ENCODE measurements at regions not wholly inside any gene's neighbourhood (a gene's known extent, or its start where the extent isn't known, plus 50 kb on each side); places are given as distances from the start of the nearest gene placed in this dataset.

DNA sequence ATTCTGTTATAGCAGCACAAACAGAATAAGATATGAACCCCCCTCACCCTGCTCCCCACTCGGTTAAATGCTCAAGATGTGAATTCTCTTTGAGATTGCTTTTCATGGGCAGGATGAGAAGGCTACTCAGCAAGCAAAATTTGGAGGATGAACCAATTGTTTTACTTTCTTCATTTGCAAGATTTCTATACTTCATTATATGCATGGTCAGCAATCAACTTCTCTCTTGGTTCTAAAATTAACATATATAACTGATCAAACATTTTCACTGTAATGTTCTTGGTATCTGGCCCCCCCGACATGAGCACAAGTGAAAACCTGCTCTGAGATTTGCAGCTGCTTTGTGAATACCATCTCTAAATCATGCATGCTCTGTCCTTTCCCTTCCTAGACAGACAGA is 556.1 kb upstream of the MDFIC2 start:
- intact Hi-C loops (cut with micrococcal nuclease): no loop called here
- POLR2A ChIA-PET: no interaction called here
- DNase-seq (ENCODE audit: low read depth, low spot score): no peak
- Histone ChIP-seq H2AFZ (ENCODE audit: low read depth, low read length, poor library complexity, severe bottlenecking) (no peak overlapping the region), H3K36me3 (ENCODE audit: control insufficient read depth in 1 of 2, insufficient read depth in 2 of 2, low read length in 2 of 2) (no peaks in the 10 kb centered on the region), H3K9ac (ENCODE audit: low read length) (no peak overlapping the region), H3K27ac (ENCODE audit: low read depth, low read length) (no peak overlapping the region), H3K79me2 (ENCODE audit: insufficient read depth, low read length) (no peaks in the 10 kb centered on the region), H4K20me1 (ENCODE audit: insufficient read depth) (no peaks in the 10 kb centered on the region), H3K9me2 (ENCODE audit: insufficient read depth) (no peaks in the 10 kb centered on the region), H3K27me3 (ENCODE audit: insufficient read depth, low read length) (no peaks in the 10 kb centered on the region), H3K4me2 (ENCODE audit: low read length) (no peak overlapping the region), H3K4me1 (ENCODE audit: control insufficient read depth in 1 of 2, insufficient read depth in 2 of 2, low read length in 2 of 2) (no peaks in the 10 kb centered on the region), H3K9me3 (ENCODE audit: control insufficient read depth in 1 of 2, insufficient read depth in 1 of 2, low read depth in 1 of 2, low read length in 2 of 2) (no peaks in the 10 kb centered on the region; a peak in 1 of 4 replicates), H3K4me3 (replicated peaks in 1 of 2; ENCODE audit: low read depth in 1 of 2, low read length in 2 of 2) (no peak overlapping the region)
- RAD21 ChIA-PET (ENCODE audit: low non-redundant PET in 1 of 2, low total read pairs in 2 of 2, uncharacterized antibody in 2 of 2, unreplicated experiment in 2 of 2): no interaction called here
- CTCF ChIA-PET: no interaction called here
- ATAC-seq: no peak
- TF ChIP-seq ZNF274 (IDR thresholded peaks at IDR 0.05; ENCODE audit: low read depth, low read length): no peak
- TF ChIP-seq EZH2phosphoT487 (IDR thresholded peaks at IDR 0.05; ENCODE audit: borderline replicate concordance): no peak
- TF ChIP-seq RAD21 (IDR thresholded peaks at IDR 0.05; ENCODE audit: low read depth): no peak
- no peak for TF ChIP-seq EZH2 (IDR thresholded peaks at IDR 0.05)
- TF ChIP-seq, protein P1, sequence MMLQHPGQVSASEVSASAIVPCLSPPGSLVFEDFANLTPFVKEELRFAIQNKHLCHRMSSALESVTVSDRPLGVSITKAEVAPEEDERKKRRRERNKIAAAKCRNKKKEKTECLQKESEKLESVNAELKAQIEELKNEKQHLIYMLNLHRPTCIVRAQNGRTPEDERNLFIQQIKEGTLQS (IDR thresholded peaks at IDR 0.05): no peak
- TF ChIP-seq, protein P2, sequence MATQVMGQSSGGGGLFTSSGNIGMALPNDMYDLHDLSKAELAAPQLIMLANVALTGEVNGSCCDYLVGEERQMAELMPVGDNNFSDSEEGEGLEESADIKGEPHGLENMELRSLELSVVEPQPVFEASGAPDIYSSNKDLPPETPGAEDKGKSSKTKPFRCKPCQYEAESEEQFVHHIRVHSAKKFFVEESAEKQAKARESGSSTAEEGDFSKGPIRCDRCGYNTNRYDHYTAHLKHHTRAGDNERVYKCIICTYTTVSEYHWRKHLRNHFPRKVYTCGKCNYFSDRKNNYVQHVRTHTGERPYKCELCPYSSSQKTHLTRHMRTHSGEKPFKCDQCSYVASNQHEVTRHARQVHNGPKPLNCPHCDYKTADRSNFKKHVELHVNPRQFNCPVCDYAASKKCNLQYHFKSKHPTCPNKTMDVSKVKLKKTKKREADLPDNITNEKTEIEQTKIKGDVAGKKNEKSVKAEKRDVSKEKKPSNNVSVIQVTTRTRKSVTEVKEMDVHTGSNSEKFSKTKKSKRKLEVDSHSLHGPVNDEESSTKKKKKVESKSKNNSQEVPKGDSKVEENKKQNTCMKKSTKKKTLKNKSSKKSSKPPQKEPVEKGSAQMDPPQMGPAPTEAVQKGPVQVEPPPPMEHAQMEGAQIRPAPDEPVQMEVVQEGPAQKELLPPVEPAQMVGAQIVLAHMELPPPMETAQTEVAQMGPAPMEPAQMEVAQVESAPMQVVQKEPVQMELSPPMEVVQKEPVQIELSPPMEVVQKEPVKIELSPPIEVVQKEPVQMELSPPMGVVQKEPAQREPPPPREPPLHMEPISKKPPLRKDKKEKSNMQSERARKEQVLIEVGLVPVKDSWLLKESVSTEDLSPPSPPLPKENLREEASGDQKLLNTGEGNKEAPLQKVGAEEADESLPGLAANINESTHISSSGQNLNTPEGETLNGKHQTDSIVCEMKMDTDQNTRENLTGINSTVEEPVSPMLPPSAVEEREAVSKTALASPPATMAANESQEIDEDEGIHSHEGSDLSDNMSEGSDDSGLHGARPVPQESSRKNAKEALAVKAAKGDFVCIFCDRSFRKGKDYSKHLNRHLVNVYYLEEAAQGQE (IDR thresholded peaks at IDR 0.05; ENCODE audit: low read depth): no peak
- TF ChIP-seq, protein P3, sequence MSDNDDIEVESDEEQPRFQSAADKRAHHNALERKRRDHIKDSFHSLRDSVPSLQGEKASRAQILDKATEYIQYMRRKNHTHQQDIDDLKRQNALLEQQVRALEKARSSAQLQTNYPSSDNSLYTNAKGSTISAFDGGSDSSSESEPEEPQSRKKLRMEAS (IDR thresholded peaks at IDR 0.05): no peak
- no peak for TF ChIP-seq CBX3 (IDR thresholded peaks at IDR 0.05; ENCODE audit: low read depth)
- no peak for TF ChIP-seq ELF1 (IDR thresholded peaks at IDR 0.05; ENCODE audit: borderline replicate concordance, low read depth)
- no peak for TF ChIP-seq POLR2AphosphoS5 (IDR thresholded peaks at IDR 0.05; ENCODE audit: low read depth, low read length)
- TF ChIP-seq, protein P4, sequence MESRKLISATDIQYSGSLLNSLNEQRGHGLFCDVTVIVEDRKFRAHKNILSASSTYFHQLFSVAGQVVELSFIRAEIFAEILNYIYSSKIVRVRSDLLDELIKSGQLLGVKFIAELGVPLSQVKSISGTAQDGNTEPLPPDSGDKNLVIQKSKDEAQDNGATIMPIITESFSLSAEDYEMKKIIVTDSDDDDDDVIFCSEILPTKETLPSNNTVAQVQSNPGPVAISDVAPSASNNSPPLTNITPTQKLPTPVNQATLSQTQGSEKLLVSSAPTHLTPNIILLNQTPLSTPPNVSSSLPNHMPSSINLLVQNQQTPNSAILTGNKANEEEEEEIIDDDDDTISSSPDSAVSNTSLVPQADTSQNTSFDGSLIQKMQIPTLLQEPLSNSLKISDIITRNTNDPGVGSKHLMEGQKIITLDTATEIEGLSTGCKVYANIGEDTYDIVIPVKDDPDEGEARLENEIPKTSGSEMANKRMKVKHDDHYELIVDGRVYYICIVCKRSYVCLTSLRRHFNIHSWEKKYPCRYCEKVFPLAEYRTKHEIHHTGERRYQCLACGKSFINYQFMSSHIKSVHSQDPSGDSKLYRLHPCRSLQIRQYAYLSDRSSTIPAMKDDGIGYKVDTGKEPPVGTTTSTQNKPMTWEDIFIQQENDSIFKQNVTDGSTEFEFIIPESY (IDR thresholded peaks at IDR 0.05; ENCODE audit: extremely low read depth, insufficient replicate concordance, low read length): no peak
- TF ChIP-seq FOSL1 (IDR thresholded peaks at IDR 0.05; ENCODE audit: low read depth): no peak
- no peak for TF ChIP-seq SP1 (IDR thresholded peaks at IDR 0.05; ENCODE audit: low read depth)
- no peak for TF ChIP-seq SIN3A (IDR thresholded peaks at IDR 0.05; ENCODE audit: low read depth)
- no peak for TF ChIP-seq POLR2A (IDR thresholded peaks at IDR 0.05; ENCODE audit: borderline replicate concordance, extremely low read depth, insufficient read depth, insufficient read length)
- TF ChIP-seq ZFX (IDR thresholded peaks at IDR 0.05): no peak
- TF ChIP-seq SRF (IDR thresholded peaks at IDR 0.05; ENCODE audit: low read depth): no peak
- TF ChIP-seq YY1 (IDR thresholded peaks at IDR 0.05; ENCODE audit: extremely low read depth, insufficient replicate concordance, low read depth, low read length): no peak
- TF ChIP-seq EGR1 (IDR thresholded peaks at IDR 0.05; ENCODE audit: low read depth): no peak
- BruUV-seq (replicated peaks): no TSS peak
